NCI-H345 treated with DMSO at 0.1 percent for 48 hours (cell line): ENCODE measurements at regions not wholly inside any gene's neighbourhood (a gene's known extent, or its start where the extent isn't known, plus 50 kb on each side); places are given as distances from the start of the nearest gene placed in this dataset.
"Not testable (repeated sequence)": the region's sequence is repeated elsewhere in the genome, so short reads cannot be mapped to it uniquely, and the experiment has no call there.

Source experiments
- DNase-seq: peaks from one replicate; lab custom pipeline; 2025; ENCODE audit not compliant: unreplicated experiment; lab: John Stamatoyannopoulos, UW

DNA sequence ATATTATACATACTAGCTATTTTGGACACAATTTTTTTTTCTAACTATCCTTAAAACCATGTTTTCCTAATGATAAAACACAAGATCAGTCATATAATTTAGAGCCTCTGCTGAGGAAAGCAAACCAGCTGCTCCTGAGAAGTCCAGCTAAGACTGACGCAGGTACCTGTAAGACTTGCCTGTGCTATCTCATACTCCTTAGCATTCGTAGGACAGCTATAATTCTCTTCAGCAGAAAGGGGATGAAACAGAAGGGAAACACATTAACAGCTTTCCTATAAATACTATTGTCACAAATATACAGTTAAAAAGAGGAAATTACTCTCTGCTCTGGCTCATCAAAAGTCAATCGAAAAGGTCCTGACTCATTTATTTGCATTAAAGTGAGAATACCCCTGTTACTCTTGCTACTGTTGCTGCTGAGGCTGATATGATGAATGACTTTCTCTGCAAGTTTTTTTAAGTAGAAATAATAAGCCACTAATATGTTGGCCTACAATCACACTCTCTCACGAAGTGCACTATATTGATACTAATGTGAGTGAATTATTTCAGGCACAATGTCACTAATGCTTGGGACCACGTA is 757.1 kb downstream of the KCNT2 start:
- no peak for DNase-seq

DNA sequence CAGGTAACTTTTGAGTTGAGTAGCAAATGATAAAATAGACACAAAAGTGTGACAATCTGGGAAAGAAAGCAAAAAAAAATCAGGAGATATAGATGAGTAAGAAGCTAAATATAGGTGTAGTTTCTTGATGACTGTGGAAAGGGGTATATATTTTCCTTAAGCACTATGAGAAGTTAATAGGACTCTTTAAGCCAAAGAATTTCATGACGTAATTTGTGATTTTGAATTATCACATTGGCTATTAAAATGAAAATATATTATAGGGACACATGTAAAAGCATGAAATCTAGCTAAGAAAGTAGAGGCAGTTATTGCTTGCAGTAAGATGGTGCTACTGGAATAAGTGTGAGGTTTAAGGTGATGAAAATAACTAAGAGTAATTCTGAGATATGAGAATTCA is 759.1 kb downstream of the KCNT2 start:
- DNase-seq, result no peak

DNA sequence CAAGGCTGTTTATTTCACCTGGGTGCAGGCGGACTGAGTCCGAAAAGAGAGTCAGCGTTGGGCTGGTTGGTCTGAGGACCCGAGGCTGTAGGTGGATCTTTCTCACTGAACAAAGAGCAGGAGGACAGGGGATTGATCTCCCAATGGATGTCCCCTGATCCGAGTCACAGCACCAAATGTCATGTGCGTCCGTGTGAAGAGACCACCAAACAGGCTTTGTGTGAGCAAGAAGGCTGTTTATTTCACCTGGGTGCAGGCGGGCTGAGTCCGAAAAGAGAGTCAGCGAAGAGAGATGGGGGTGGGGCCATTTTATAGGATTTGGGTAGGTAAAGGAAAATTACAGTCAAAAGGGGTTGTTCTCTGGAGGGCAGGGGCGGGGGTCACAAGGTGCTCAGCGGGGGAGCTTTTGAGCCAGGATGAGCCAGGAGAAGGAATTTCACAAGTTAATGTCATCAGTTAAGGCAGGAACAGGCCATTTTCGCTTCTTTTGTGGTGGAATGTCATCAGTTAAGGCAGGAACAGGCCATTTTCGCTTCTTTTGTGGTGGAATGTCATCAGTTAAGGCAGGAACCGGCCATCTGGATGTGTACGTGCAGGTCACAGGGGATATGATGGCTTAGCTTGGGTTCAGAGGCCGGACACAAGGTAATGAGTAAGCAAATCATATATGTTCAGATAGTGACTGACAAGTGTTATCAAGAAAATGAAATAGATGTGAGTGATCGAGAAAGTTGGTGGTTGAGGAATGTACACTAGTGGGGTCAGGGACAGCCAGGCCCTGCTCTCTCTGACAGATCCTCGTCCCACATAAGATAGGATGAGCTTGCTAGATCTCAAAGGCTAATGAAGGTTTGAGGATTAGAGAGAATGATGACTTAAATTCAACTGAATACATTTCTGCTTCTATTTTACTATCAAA is 760.0 kb downstream of the KCNT2 start:
- DNase-seq, result not testable (repeated sequence)

DNA sequence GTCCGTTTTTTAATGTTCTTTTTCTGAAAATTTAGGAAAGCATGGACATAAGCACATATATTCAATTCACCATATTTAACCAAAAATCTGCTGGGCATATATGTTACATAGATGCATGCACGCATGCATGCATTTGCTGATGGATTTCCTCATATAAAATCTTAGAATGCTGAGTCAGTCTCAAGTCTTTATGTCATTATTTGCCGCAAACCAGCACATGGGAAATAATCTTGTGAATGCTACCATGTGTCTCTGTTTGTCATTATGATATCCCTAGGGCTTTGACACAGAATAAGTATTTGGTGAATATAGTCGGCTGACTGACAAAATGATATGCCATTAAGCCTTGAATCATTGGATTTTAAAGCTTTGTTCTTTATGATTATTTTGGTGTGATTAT is 776.5 kb downstream of the KCNT2 start:
- no peak for DNase-seq

DNA sequence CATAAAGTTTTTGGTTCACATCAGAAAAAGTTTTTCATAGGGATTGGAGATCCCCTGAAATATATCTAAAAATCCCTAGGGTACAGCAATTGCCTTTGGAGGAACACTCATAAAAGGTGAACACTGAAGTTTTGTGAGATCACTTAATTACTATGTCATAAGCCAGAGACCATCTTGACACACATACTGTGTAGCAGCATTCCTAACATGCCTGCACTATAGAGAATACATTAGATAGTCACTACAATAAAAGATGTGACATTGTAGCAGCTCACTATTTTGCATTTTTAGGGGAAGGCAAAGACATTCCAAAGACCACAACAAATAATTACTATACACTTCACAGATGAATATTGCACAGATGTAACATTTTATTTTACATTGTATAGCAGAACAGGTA is 779.9 kb downstream of the KCNT2 start:
- DNase-seq, result no peak

DNA sequence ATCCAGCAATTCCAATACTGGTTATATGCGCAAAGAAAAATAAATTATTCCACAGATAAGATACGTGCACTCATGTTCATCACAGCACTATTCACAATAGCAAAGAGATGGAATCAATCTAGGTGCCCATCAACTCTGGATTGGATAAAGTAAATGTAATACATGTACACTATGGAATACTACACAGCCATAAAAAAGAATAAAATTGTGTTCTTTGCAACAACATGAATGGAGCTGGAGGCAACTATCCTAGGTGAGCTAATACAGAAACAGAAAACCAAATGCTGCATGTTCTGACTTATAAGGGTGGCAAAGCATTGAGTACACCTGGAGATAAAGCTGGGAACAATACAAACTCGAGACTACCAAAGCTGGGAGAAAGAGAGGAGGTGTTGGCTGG is 787.3 kb downstream of the KCNT2 start:
- no peak for DNase-seq

DNA sequence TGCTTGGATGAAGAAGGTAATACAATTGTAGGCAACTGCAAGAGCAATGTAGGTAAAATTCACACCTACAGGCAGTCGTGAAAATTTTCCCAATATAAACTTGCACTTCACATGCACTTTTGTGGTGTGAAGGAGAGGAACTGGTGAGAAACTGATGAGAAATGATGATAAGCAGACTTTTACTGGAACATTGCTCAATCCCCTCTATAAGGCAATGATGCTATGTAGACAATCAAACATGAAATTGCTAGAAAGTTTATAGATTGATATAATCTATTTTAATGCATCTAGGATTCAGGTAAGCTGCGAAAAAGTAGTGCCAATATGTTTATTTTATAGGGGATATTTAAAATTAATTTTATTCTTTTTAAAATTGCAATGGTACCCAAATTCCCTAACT is 802.2 kb downstream of the KCNT2 start:
- DNase-seq, result no peak

DNA sequence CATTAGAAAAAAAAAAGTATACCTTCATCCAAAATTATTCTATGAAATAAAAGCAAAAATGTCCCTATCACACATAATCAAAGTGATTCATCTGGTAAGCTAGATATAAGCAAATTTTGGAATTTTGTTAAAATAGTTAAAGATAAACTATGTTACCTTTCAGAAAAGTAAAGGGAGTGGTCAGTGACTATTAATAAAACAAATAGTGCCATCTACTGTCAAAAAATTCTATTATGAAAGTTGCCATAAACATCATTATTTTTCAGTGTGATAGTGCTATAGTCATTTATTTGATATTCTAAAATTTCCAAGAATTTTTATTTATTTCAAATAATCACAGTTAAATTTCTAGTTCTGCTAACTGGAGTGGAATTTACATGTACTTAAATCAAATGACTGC is 803.7 kb downstream of the KCNT2 start:
- no peak for DNase-seq

DNA sequence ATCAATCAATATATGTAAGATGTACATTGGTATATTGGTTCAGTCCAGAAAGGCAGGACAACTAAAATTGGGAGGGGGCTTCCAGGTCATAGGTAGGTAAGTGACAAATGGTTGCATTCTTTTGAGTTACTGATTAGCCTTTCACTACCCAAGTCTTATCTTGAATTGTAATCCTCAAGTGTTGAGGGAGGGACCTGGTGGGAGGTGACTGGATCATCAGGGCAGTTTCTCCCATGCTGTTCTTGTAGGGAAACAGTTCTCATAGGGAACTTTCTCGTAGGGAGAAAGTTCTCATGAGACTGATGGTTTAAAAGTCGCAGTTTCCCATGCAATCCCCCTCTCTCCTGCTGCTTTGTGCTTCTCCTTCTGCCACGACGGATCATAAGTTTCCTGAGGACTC is 809.2 kb downstream of the KCNT2 start:
- no peak for DNase-seq

DNA sequence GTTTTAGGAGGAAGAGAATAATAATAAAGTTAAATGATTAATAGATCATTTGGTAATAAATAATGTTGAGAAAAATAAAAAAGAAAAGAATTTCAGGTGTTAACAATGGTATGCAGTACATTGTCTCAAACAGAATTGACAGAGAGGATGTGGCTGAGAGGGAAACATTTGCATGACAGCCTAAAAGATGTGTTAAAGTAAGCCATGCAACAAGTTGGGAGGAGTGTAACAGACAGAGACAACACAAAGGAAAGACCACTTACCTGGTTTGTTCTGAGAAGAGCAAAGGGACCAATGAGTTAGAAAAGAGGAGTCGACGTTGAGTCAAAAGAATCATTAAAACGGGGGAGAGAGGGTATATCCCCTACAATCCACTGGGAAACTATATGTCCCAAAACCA is 814.0 kb downstream of the KCNT2 start:
- no peak for DNase-seq

DNA sequence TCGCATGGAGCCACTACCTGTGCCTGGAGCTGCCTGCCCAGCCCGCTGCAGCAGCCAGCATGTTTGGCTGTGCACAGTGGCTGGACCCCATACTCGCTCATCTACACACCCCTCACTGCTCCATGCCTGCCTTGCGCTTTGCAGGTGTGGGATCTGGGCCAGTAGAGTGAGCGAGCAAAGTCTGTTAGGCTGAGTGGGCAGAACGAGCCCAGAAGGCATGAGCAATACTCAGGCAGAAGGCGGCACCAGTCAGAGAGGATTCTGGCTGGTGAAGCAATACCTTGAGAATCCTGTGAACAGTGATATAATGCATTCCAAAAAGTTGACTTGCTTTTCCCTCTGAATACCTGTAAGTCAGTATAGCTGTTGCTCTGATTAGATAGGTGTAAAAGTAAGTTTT is 816.4 kb downstream of the KCNT2 start:
- no peak for DNase-seq

DNA sequence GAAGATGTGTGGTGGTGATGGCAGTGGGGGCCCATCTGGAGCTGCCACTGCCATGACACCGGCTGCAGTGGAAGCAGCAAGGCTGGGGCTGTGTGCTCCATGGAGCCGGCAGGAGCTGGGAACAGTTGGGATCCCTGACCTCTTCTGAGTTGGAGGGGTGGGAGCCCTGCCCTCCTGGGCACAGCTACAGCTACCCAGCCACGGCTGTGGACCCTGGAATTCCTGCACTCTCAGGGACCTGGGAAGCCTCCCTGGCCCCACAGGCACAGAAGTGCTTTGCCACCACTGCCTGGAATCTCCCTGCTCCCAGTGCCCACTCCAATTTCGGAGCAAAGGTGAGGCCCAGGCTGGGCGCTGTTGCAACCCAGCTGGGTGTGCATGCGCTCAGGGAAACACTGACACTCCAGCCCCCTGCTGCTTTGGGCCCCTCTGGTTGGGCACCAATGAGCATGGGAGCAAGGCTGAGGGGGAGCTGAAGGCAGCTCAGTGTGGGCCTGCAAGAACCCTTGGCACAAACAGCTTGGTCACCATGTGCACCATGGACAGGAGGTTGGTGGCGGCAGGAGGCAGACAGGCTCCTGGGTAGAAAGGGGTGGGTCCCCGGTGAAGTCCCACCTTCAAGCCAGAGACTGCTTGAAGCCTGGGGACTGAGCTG is 817.6 kb downstream of the KCNT2 start:
- no peak for DNase-seq

DNA sequence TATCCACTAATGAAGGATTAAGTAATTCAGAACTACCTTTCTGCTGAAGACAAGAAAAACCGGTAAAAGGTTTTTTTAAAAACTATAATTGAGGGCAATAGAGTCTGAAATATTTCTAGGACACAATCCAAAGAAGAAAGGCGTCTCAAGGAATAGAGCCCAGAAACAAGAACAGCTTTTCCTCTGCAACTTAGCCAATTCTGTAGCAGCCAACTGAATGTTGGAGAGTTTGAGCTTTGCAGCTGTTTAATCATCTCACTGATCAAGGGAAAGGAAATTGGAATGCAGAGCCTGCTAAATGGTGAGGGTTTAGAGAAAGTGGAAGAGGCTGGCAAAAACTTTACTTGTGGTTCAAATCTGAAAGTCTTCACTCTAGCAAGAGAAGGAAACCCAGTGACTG is 818.9 kb downstream of the KCNT2 start:
- DNase-seq, result no peak

DNA sequence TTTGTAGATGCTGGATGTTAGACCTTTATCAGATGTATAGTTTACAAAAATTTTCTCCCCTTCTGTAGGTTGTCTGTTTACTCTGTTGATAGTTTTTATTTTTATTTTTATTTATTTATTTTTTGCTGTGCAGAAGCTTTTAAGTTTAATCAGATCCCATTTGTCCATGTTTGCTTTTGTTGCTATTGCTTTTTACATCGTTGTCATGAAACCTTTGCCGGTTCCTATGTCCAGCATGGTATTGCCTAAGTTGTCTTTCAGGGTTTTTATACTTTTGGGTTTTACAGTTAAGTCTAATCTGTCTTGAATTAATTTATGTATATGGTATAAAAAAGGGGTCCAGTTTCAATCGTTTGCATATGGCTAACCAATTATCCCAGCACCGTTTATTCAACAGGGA is 819.5 kb downstream of the KCNT2 start:
- DNase-seq, result no peak

DNA sequence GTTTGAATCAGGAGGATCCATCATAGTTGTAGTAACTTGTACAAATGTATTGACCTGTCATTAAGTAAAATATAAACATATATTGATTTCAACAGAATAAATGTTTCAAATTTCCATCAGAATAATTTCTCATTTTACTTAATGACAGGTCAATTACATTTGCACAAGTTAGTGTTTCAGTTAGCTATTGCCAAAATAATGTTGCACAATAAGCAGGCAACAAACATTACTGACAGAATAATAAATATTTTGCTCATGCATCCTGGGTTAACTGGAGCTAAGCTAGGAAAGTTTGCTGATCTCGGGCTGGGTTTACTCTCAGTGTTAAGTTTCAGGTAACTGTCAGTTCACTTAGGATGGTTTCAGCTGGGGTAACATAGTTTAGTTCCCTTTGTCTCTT is 822.4 kb downstream of the KCNT2 start:
- DNase-seq, result no peak

DNA sequence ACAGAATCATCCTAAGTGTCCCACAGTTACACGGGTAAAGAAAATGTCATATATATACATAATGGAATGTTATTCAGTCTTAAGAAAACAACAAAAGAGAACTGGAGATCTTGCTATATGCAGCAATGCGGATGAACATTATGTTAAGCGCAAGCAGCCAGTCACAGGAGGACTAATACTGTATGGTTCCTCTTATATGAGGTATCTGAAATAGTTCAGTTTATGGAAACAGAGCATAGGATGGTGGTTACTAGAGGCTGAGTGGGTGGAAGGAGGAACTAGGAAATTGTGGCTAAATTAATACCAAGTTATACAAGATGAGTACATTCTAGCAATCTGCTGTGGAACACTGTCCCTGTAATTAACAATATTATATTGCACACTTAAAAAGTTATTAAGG is 834.3 kb downstream of the KCNT2 start:
- DNase-seq, result no peak

DNA sequence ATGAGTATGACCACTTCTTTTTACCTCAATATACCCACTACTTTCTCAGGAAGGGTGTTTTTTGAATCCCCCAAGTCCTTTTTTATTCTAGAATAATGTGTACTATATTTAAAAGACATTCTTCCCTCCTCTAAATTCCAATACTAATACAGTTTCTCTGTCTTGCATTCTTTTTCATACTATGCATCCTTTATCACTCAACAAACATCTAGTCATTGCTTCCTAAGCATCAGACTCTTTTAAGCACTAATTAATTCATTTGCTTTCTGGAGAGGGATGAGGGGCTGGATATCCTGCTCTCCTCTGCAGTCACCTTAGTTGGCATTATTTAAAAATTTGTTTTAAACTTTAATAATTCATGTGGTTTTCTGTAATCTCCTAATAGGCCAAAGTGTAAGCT is 838.8 kb downstream of the KCNT2 start:
- no peak for DNase-seq

DNA sequence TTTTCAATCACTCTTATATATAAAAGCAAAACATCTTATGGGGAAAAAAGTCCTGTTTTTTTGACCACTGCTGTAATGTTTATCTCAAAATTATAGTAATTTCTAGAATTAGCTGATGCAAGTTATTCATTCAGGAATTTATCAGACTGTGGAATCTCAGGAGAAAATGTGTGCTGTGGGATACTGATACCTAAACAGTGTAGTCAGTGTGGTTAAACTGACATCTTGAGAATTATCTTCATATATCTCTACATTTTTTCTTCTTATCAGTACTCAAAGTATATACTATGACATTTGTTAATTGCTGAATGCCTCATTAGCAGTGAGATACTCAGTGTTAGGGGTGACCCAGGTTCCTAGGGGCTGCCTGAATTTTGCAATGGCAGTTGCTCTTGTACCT is 839.3 kb downstream of the KCNT2 start:
- no peak for DNase-seq

DNA sequence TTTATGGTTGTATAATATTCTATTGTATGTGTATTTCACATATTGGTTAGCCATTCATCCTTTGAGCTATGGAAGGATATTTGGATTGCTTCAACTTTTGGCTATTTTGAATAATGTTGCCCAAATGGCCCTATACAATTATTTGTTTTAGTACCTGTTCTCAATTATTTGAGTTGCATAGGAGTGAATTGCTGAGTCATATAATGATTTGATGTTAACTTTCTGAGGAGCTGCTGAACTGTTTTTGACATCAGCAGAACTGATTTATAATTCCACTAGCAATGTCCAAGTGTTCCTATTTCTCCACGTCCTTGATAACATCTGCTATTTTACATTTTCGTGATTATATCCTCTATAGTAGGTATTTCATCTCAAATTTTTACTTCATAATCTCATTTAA is 839.9 kb downstream of the KCNT2 start:
- DNase-seq, result no peak

DNA sequence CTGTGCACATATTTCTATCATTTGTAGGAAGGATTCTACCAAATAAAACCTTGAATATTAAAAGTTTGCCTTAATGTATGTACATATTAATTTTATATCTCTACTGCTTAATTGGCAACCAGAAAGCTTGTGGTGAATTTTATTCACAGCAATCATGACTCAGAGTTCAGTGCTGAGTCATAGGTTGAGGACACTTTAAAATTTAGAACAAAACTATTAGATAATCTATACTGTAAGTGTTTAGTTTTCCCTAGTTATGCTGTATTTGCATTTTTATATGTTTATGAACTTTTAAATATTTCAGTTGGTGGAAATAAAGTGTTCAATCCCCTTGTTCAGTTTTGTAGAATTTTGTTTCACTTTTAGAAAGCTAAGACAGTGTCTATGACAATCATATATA is 841.5 kb downstream of the KCNT2 start:
- no peak for DNase-seq

DNA sequence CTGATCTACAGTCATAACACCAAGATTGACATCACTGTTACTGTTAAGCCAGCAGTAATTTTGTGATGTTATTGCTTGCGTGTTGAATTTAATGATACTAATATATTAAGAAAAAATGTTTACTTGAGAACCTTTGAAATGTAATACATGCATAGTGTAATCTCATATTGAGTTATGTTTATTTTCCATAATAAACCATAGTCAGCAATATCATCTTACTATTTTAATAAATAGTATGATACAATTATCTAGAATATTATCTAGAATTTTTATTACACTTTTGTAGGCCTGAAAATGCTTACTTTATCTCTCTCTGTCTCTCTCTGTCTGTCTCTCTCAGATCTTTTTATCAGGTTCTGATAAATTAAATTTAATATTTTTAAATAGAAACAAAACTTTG is 843.1 kb downstream of the KCNT2 start:
- DNase-seq, result no peak

DNA sequence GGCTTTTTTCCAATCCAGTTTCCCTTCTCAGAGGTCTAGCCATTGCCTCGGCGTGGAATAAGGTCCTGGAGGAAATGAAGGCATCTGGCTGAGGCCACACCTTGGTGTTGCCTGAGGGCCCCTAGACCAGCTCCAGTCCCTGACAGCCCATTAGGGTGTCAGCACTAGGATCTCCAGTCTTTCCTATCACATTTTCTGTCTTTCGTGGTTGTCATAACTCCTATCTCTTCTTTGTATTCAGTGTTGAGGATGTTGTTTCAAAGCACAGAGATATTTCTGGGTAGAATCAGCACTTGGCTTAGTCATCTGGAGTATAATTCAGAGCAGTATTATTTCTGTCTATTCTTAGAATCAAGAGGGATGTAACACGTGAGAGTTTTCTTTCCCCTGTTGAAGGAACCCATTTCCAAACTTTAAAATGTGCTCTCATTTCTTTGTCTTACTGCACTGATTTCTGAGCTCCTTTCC is 844.3 kb downstream of the KCNT2 start:
- DNase-seq, result no peak
